ENCODE measurements at regions not wholly inside any gene's neighbourhood (a gene's known extent, or its start where the extent isn't known, plus 50 kb on each side); places are given as distances from the start of the nearest gene placed in this dataset.
"Not testable (repeated sequence)": the region's sequence is repeated elsewhere in the genome, so short reads cannot be mapped to it uniquely, and the experiment has no call there.

DNA sequence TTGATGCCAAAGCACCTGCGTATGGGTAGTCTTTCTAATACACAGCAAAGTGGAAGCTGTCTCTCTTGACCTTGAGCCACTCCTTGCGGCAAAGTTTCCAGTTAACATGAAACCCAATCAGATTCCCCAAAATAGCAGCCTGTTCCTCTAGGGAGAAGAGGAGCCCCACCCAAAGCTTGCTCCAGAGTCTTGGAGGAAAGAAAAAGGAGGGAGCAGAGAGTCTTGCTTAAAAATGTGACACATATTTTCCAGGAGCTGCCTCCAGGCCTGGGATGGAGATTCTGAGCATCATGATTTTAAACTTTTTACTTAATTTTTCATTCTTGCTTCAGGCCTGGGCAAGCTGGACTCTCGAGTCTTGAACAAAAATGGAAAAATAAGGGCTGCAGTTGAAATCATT lies 223.5 kb upstream of the TNC start:
- DNase-seq (ENCODE audit: low read depth) = no peak
- TF ChIP-seq, protein P1, sequence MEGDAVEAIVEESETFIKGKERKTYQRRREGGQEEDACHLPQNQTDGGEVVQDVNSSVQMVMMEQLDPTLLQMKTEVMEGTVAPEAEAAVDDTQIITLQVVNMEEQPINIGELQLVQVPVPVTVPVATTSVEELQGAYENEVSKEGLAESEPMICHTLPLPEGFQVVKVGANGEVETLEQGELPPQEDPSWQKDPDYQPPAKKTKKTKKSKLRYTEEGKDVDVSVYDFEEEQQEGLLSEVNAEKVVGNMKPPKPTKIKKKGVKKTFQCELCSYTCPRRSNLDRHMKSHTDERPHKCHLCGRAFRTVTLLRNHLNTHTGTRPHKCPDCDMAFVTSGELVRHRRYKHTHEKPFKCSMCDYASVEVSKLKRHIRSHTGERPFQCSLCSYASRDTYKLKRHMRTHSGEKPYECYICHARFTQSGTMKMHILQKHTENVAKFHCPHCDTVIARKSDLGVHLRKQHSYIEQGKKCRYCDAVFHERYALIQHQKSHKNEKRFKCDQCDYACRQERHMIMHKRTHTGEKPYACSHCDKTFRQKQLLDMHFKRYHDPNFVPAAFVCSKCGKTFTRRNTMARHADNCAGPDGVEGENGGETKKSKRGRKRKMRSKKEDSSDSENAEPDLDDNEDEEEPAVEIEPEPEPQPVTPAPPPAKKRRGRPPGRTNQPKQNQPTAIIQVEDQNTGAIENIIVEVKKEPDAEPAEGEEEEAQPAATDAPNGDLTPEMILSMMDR (IDR thresholded peaks at IDR 0.05; ENCODE audit: low read depth, low read length, missing control alignments) = no peak
- in situ Hi-C loops (cut with HindIII; ENCODE audit: low sequenced_read_pairs) = no loop called here
- no peak overlapping the region for H3K4me3 ChIP-seq (ENCODE audit: low read depth, low read length)

DNA sequence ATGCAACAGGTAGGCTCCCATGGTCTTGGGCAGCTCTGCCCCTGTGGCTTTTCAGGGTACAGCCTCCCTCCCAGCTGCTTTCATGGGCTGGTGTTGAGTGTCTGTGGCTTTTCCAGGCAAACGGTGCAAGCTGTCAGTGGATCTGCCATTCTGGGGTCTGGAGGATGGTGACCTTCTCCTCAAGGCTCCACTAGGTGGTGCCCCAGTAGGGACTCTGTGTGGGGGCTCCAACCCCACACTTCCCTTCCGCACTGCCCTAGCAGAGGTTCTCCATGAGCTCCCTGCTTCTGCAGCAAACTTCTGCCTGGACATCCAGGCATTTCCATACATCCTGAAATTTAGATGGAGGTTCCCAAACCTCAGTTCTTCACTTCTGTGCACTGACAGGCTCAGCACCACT lies 229.8 kb upstream of the TNC start:
- DNase-seq (ENCODE audit: low read depth); in situ Hi-C loops (cut with HindIII; ENCODE audit: low sequenced_read_pairs); H3K4me3 ChIP-seq (ENCODE audit: low read depth, low read length): not testable (repeated sequence)

DNA sequence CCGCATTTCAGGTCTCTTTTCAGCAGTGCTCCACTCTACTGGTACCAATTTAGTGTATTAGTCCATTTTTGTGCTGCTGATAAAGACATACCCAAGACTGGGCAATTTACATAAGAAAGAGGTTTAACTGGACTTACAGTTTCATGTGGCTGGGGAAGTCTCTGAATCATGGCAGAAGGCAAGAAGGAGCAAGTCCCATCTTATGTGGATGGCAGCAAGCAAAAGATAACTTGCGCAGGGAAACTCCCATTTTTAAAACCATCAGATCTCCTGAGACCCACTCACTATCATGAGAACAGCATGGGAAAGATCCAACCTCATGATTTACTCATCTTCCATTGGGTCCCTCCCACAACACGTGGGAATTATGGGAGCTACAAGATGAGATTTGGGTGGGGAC lies 231.0 kb upstream of the TNC start:
- in situ Hi-C loops (cut with HindIII; ENCODE audit: low sequenced_read_pairs); H3K4me3 ChIP-seq (ENCODE audit: low read depth, low read length); DNase-seq (ENCODE audit: low read depth): not testable (repeated sequence)

- DNase-seq (ENCODE audit: low read depth) = no peak
- TF ChIP-seq, protein P1 (IDR thresholded peaks at IDR 0.05; ENCODE audit: low read depth, low read length, missing control alignments) = no peak
- H3K4me3 ChIP-seq (ENCODE audit: low read depth, low read length) = no peak overlapping the region
- in situ Hi-C loops (cut with HindIII; ENCODE audit: low sequenced_read_pairs) = no loop called here
These were observed 231.6 kb upstream of the TNC start for GRCh38 chr9:115349542-115349941.

- TF ChIP-seq, protein P1 (IDR thresholded peaks at IDR 0.05; ENCODE audit: low read depth, low read length, missing control alignments) = no peak
- H3K4me3 ChIP-seq (ENCODE audit: low read depth, low read length) = no peak overlapping the region
- no peak for DNase-seq (ENCODE audit: low read depth)
- in situ Hi-C loops (cut with HindIII; ENCODE audit: low sequenced_read_pairs) = no loop called here
These were observed 232.6 kb upstream of the TNC start for GRCh38 chr9:115350548-115350947.

- TF ChIP-seq, protein P1 (IDR thresholded peaks at IDR 0.05; ENCODE audit: low read depth, low read length, missing control alignments) = no peak
- no peak for DNase-seq (ENCODE audit: low read depth)
- no peak overlapping the region for H3K4me3 ChIP-seq (ENCODE audit: low read depth, low read length)
- in situ Hi-C loops (cut with HindIII; ENCODE audit: low sequenced_read_pairs) = no loop called here
These were observed 235.7 kb upstream of the TNC start for GRCh38 chr9:115353681-115354080.

- TF ChIP-seq, protein P1 (IDR thresholded peaks at IDR 0.05; ENCODE audit: low read depth, low read length, missing control alignments) = no peak
- in situ Hi-C loops (cut with HindIII; ENCODE audit: low sequenced_read_pairs) = no loop called here
- DNase-seq (ENCODE audit: low read depth) = no peak
- H3K4me3 ChIP-seq (ENCODE audit: low read depth, low read length) = no peak overlapping the region
These were observed 239.9 kb upstream of the TNC start for GRCh38 chr9:115357821-115358220.

Data from astrocyte of the cerebellum (primary cell).